ENCODE measurements at regions not wholly inside any gene's neighbourhood (a gene's known extent, or its start where the extent isn't known, plus 50 kb on each side); places are given as distances from the start of the nearest gene placed in this dataset.

GRCh38 chr10:64206409-64206808 is 685.2 kb downstream of the REEP3 start (continued):
- no peak for TF ChIP-seq REST (IDR thresholded peaks at IDR 0.05; ENCODE audit: unreplicated experiment)

GRCh38 chr10:64209561-64209960 is 688.4 kb downstream of the REEP3 start:
- TF ChIP-seq ZNF462 (CRISPR knock-in tag; IDR thresholded peaks at IDR 0.05) (no peak), ZNF331 (CRISPR knock-in tag; IDR thresholded peaks at IDR 0.05; ENCODE audit: low read depth) (no peak), ZNF114 (CRISPR knock-in tag; IDR thresholded peaks at IDR 0.05) (no peak), CTCF (conservative IDR thresholded peaks at IDR 0.05; ENCODE audit: low read depth in 2 of 2) (no peak), JUNB (IDR thresholded peaks at IDR 0.05; ENCODE audit: unreplicated experiment) (no peak), REST (IDR thresholded peaks at IDR 0.05; ENCODE audit: unreplicated experiment) (no peak), CREB1 (CRISPR knock-in tag; IDR thresholded peaks at IDR 0.05; ENCODE audit: low read depth) (no peak), STAT1 (IDR thresholded peaks at IDR 0.05; ENCODE audit: unreplicated experiment) (no peak)
- H3K27me3 ChIP-seq (ENCODE audit: insufficient read depth), result no peaks in the 10 kb centered on the region
- peaks cover 2% of the 10 kb centered on the region; the same call in 1 of the 3 replicates for H3K4me1 Mint-ChIP-seq
- H3K4me3 Mint-ChIP-seq, result no peak overlapping the region
- ATAC-seq (no peak), DNase-seq (ENCODE audit: low spot score) (no peak)
- H3K9me3 Mint-ChIP-seq, result no peaks in the 10 kb centered on the region; the same call in 2 of the 3 replicates
- H3K9me2 ChIP-seq (ENCODE audit: insufficient read depth), result peaks cover 12% of the 10 kb centered on the region
- no peak overlapping the region for H2AFZ ChIP-seq
- no peak overlapping the region for H3K27ac ChIP-seq (ENCODE audit: low read depth)
- no peak overlapping the region for H3K27ac Mint-ChIP-seq
- no peak overlapping the region for H3K4me3 ChIP-seq
- H3K4me2 ChIP-seq, result no peak overlapping the region
- H3K36me3 ChIP-seq (ENCODE audit: insufficient read depth), result no peaks in the 10 kb centered on the region
- no peaks in the 10 kb centered on the region for H3K27me3 Mint-ChIP-seq (ENCODE audit: insufficient read depth, low read depth, poor library complexity)
- no peaks in the 10 kb centered on the region for H3K36me3 Mint-ChIP-seq (ENCODE audit: low read depth)
- H3K79me2 ChIP-seq (replicated peaks; ENCODE audit: insufficient read depth), result no peaks in the 10 kb centered on the region
- H4K20me1 ChIP-seq (replicated peaks; ENCODE audit: insufficient read depth), result no peaks in the 10 kb centered on the region
- no peaks in the 10 kb centered on the region for H3K4me1 ChIP-seq (ENCODE audit: insufficient read depth)
- H3F3A ChIP-seq (replicated peaks; ENCODE audit: low read depth), result no peaks in the 10 kb centered on the region
